Colonic mucosa (tissue), 4 donors: ENCODE measurements at regions not wholly inside any gene's neighbourhood (a gene's known extent, or its start where the extent isn't known, plus 50 kb on each side); places are given as distances from the start of the nearest gene placed in this dataset.

Experiments
- DNase-seq: peaks from one replicate; pipeline ENCODE4 v3.0.0-alpha.2; 2020
- H3K27ac ChIP-seq: fragments of 200-600 bp; one replicate; pipeline ENCODE4 v1.8.0; 2021
- H3K27me3 ChIP-seq: fragments of 200-600 bp; one replicate; pipeline ENCODE4 v1.8.0; 2021
- H3K36me3 ChIP-seq: fragments of 200-600 bp; one replicate; pipeline ENCODE4 v1.8.0; 2021
- H3K4me1 ChIP-seq: fragments of 200-600 bp; one replicate; pipeline ENCODE4 v1.8.0; 2021; ENCODE audit warnings: mild to moderate bottlenecking
- H3K4me3 ChIP-seq: fragments of 200-600 bp; one replicate; pipeline ENCODE4 v1.8.0; 2021
- H3K9ac ChIP-seq, 2 donors: one replicate each; pipeline ENCODE4 v1.7.0; 2013; ENCODE audit warnings: control low read depth in 2 of 2, low read depth in 2 of 2, low read length in 2 of 2
- H3K9me3 ChIP-seq: fragments of 200-600 bp; one replicate; pipeline ENCODE4 v1.8.0; 2021
- intact Hi-C: fragments of 100-400 bp; cut with DNase I; formaldehyde crosslinking; loops from one replicate; pipeline ENCODE4 v1.14.1; 2022
- TF ChIP-seq, protein P1 (sequence below): fragments of 200-600 bp; IDR thresholded peaks from one replicate; pipeline ENCODE4 v1.8.0; 2022; ENCODE audit warnings: antibody characterized with exemption, mild to moderate bottlenecking
- donor health status: healthy.
- donor health status: DM: no; HTN: no; CAD: no.
- donor health status: DM: no; HTN: no; CAD: no.

DNA sequence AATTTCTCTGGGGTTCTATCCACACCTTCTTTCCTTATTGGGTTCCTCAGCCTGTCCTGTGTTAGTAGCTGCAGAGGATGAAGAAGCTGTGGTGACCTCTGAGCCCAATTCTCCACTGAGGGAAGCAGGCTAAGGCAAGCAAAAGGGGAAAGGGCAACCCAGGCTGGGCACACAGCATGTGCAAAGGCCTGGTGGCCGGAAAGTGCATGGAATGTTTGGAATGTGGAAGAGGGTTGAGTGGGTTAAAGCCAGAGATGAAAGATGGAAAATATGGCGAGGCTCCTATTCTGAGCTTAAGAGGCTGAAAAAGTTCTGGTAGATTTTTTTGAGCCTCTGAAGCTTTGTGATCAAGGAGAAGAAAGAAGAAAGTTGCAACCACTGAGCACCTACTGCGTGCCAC lies 247.1 kb downstream of the MIAT start:
- H3K9ac ChIP-seq = peak overlapping the region in 1 of 2 donors; percentile 2
- no peak overlapping the region for H3K27ac ChIP-seq
- no peaks in the 10 kb centered on the region for H3K4me1 ChIP-seq
- no peaks in the 10 kb centered on the region for H3K36me3 ChIP-seq
- no peaks in the 10 kb centered on the region for H3K9me3 ChIP-seq
- H3K27me3 ChIP-seq = peaks cover 10% of the 10 kb centered on the region
- intact Hi-C loops = no loop called here
- no peak for DNase-seq
- TF ChIP-seq, protein P1, sequence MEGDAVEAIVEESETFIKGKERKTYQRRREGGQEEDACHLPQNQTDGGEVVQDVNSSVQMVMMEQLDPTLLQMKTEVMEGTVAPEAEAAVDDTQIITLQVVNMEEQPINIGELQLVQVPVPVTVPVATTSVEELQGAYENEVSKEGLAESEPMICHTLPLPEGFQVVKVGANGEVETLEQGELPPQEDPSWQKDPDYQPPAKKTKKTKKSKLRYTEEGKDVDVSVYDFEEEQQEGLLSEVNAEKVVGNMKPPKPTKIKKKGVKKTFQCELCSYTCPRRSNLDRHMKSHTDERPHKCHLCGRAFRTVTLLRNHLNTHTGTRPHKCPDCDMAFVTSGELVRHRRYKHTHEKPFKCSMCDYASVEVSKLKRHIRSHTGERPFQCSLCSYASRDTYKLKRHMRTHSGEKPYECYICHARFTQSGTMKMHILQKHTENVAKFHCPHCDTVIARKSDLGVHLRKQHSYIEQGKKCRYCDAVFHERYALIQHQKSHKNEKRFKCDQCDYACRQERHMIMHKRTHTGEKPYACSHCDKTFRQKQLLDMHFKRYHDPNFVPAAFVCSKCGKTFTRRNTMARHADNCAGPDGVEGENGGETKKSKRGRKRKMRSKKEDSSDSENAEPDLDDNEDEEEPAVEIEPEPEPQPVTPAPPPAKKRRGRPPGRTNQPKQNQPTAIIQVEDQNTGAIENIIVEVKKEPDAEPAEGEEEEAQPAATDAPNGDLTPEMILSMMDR = no peak
- no peak overlapping the region for H3K4me3 ChIP-seq

- Histone ChIP-seq H3K27ac (no peak overlapping the region), H3K27me3 (peaks cover 10% of the 10 kb centered on the region), H3K4me1 (no peaks in the 10 kb centered on the region), H3K9ac (no peak overlapping the region), H3K9me3 (no peaks in the 10 kb centered on the region), H3K36me3 (no peaks in the 10 kb centered on the region), H3K4me3 (no peak overlapping the region)
- intact Hi-C loops = no loop called here
- TF ChIP-seq, protein P1 = no peak
- DNase-seq = no peak
Measured at GRCh38 chr22:26905076-26905475, 247.7 kb downstream of the MIAT start.

DNA sequence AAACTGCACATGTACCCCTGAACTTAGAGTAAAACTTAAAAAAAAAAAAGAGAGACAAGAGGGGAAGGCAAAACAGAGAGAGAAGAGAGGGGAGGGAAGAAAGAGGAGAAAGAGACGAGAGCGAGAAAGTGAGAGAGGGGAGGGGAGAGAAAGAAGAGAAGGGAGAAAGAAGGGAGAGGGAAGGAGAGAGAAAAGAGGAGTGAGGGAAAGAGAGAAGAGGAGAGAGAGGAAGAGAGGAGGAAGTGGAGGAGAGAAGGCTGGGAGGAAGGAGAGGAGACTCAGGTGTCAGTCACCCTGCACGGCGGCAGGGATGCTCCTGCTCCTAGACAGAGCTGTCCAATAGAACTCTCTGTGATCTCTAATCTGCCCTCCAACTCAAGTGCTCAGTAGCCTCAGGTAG lies 248.3 kb downstream of the MIAT start:
- TF ChIP-seq, protein P1 = no peak
- Histone ChIP-seq H3K27me3 (peaks cover 10% of the 10 kb centered on the region), H3K4me3 (no peak overlapping the region), H3K27ac (no peak overlapping the region), H3K9ac (no peak overlapping the region), H3K36me3 (no peaks in the 10 kb centered on the region), H3K9me3 (no peaks in the 10 kb centered on the region), H3K4me1 (no peaks in the 10 kb centered on the region)
- intact Hi-C loops = no loop called here
- no peak for DNase-seq

- Histone ChIP-seq H3K9me3 (no peaks in the 10 kb centered on the region), H3K9ac (no peak overlapping the region), H3K27me3 (peaks cover 10% of the 10 kb centered on the region), H3K4me1 (no peaks in the 10 kb centered on the region), H3K27ac (no peak overlapping the region), H3K4me3 (no peak overlapping the region), H3K36me3 (no peaks in the 10 kb centered on the region)
- intact Hi-C loops = no loop called here
- DNase-seq = no peak
- TF ChIP-seq, protein P1 = no peak
Measured at GRCh38 chr22:26906464-26906863, 249.1 kb downstream of the MIAT start.

- TF ChIP-seq, protein P1 = no peak
- Histone ChIP-seq H3K27me3 (peaks cover 10% of the 10 kb centered on the region), H3K4me3 (no peak overlapping the region), H3K36me3 (no peaks in the 10 kb centered on the region), H3K4me1 (no peaks in the 10 kb centered on the region), H3K27ac (no peak overlapping the region), H3K9ac (no peak overlapping the region), H3K9me3 (no peaks in the 10 kb centered on the region)
- intact Hi-C loops = no loop called here
- no peak for DNase-seq
Measured at GRCh38 chr22:26907366-26907765, 250.0 kb downstream of the MIAT start.

DNA sequence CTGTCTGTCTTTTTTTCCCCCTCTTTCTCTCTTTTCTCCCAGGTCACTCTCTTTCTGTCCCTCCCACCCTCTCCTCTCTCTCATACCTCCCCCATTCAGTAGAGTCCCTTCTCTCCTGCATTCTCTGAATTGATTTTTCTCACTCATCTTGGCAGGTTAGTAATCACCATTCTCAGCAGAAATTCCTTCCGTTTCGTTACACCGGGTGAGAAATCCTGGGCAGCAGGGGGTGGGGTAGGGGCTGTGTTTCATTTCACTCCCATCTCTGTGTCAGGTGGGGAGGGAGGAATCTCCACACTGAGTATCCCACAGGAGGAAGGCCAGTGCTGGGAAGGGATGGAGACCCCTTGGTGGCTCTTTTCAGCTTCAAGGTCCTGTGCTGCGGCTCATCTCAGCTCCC lies 253.5 kb downstream of the MIAT start:
- TF ChIP-seq, protein P1 = no peak
- no peak overlapping the region for H3K27ac ChIP-seq
- no peaks in the 10 kb centered on the region for H3K4me1 ChIP-seq
- no peaks in the 10 kb centered on the region for H3K9me3 ChIP-seq
- no peak overlapping the region for H3K9ac ChIP-seq
- no peak overlapping the region for H3K4me3 ChIP-seq
- DNase-seq = no peak
- intact Hi-C loops = no loop called here
- no peaks in the 10 kb centered on the region for H3K36me3 ChIP-seq
- no peaks in the 10 kb centered on the region for H3K27me3 ChIP-seq
